Right lobe of liver (tissue), 4 donors: ENCODE measurements at regions not wholly inside any gene's neighbourhood (a gene's known extent, or its start where the extent isn't known, plus 50 kb on each side); places are given as distances from the start of the nearest gene placed in this dataset.

Experiments used
- CTCF ChIP-seq, 4 donors: fragments of 200-600 bp in 3 of 4; fragments of 450-650 bp in 1 of 4; IDR thresholded peaks; one replicate each; pipeline versions ENCODE4 v1.5.1 to v1.8.0; 2016 to 2022; ENCODE audit warnings: antibody characterized with exemption in 4 of 4, mild to moderate bottlenecking in 2 of 4
- POLR2A ChIP-seq: fragments of 450-650 bp; IDR thresholded peaks from one replicate; pipeline ENCODE4 v1.6.1; 2017; ENCODE audit warnings: antibody characterized with exemption, mild to moderate bottlenecking
- donor health status: DM: no; HTN: no; CAD: no.
- donor health status: DM: no; HTN: no; CAD: no.
- donor health status: DM: no; HTN: yes; CAD: no.

GRCh38 chr17:31677036-31677435 is 182.0 kb downstream of the COPRS start:
- TF ChIP-seq CTCF (IDR thresholded peaks at IDR 0.05) (no peak), POLR2A (no peak)
